K562 (cell line): ENCODE measurements at regions not wholly inside any gene's neighbourhood (a gene's known extent, or its start where the extent isn't known, plus 50 kb on each side); places are given as distances from the start of the nearest gene placed in this dataset.

Experiments used
- ARID4B ChIP-seq: sonication (generic); formaldehyde crosslinking; IDR thresholded peaks from 2 replicates; pipeline ENCODE4 v1.8.0; 2022; ENCODE audit warnings: mild to moderate bottlenecking, missing genetic modification reagents
- CTCF ChIP-seq, 3 experiments: IDR thresholded peaks in 2 of 3; conservative IDR thresholded peaks in 1 of 3; 2 replicates each; pipeline ENCODE4 v1.5.1; 2011 to 2012; ENCODE audit warnings: low read length in 3 of 3, mild to moderate bottlenecking in 3 of 3, control low read depth in 2 of 3, improper control_type of control experiment in 1 of 3, inconsistent platforms in 1 of 3, low read depth in 1 of 3, mixed read lengths in 1 of 3, moderate library complexity in 1 of 3; ENCODE audit not compliant: insufficient read depth in 2 of 3
- E2F1 ChIP-seq: sonication (generic); formaldehyde crosslinking; IDR thresholded peaks from 2 replicates; pipeline ENCODE4 v1.8.1; 2023; ENCODE audit warnings: mild to moderate bottlenecking, missing genetic modification reagents, moderate library complexity
- ELF2 ChIP-seq: fragments of 250-450 bp; sonication (Bioruptor Pico); IDR thresholded peaks from 2 replicates; pipeline ENCODE4 v1.5.0; 2021; ENCODE audit warnings: mild to moderate bottlenecking
- JUND ChIP-seq, 2 experiments: IDR thresholded peaks; 2 replicates in 1 of 2; 3 replicates in 1 of 2; pipeline ENCODE4 v1.6.1; 2011; ENCODE audit warnings: borderline replicate concordance in 2 of 2, low read depth in 2 of 2, low read length in 2 of 2, improper control_type of control experiment in 1 of 2, missing biosample characterization in 1 of 2, missing genetic modification characterization in 1 of 2, missing genetic modification reagents in 1 of 2
- MXI1 ChIP-seq: IDR thresholded peaks from 2 replicates; pipeline ENCODE4 v1.6.1; 2011; ENCODE audit warnings: low read depth, mild to moderate bottlenecking, improper control_type of control experiment, low read length
- NCOA4 ChIP-seq: fragments of 450-650 bp; IDR thresholded peaks from 2 replicates; pipeline ENCODE4 v1.6.1; 2018; ENCODE audit warnings: mild to moderate bottlenecking; ENCODE audit not compliant: partially characterized antibody
- RERE ChIP-seq: sonication (generic); formaldehyde crosslinking; IDR thresholded peaks from 2 replicates; pipeline ENCODE4 v1.8.0; 2023; ENCODE audit warnings: missing genetic modification reagents, mild to moderate bottlenecking, borderline replicate concordance
- ZBTB11 ChIP-seq, 3 experiments: fragments of 200-800 bp in 1 of 3; fragments of 250-450 bp in 1 of 3; fragments of 450-650 bp in 1 of 3; sonication (Bioruptor Pico) in 1 of 3; sonication (Bioruptor generic) in 1 of 3; formaldehyde crosslinking in 1 of 3; IDR thresholded peaks; 2 replicates each; pipeline versions ENCODE4 v1.6.1 to v1.8.0; 2016 to 2022; ENCODE audit warnings: mild to moderate bottlenecking in 2 of 3, missing genetic modification characterization in 2 of 3, missing compliant biosample characterization in 1 of 3, moderate library complexity in 1 of 3
- ZNF79 ChIP-seq: fragments of 250-450 bp; sonication (Bioruptor Pico); IDR thresholded peaks from 2 replicates; pipeline ENCODE4 v1.4.0; 2020; ENCODE audit warnings: low read depth, mild to moderate bottlenecking, moderate library complexity

- TF ChIP-seq E2F1 (CRISPR knock-in tag) (no peak), ELF2 (CRISPR knock-in tag) (no peak), NCOA4 (no peak), ARID4B (CRISPR knock-in tag) (no peak), MXI1 (no peak), CTCF (IDR thresholded peaks at IDR 0.05 in 2 of 3, conservative IDR thresholded peaks at IDR 0.05 in 1 of 3; ENCODE audit: insufficient read depth in 2 of 3, low read depth in 1 of 3, low read length in 3 of 3) (no peak), RERE (CRISPR knock-in tag) (no peak), ZBTB11 (CRISPR knock-in tag; IDR thresholded peaks at IDR 0.05) (no peak), ZNF79 (CRISPR knock-in tag) (no peak), JUND (IDR thresholded peaks at IDR 0.05; ENCODE audit: borderline replicate concordance, low read depth, low read length) (no peak), JUND (tag; IDR thresholded peaks at IDR 0.05; ENCODE audit: borderline replicate concordance, low read depth, low read length) (no peak)
These were observed 273.8 kb upstream of the IRX4 start for GRCh38 chr5:2156358-2157059.
